ENCODE measurements at regions not wholly inside any gene's neighbourhood (a gene's known extent, or its start where the extent isn't known, plus 50 kb on each side); places are given as distances from the start of the nearest gene placed in this dataset.

GRCh38 chr3:54042259-54042823, 80.0 kb upstream of the CACNA2D3 start:
- H3K4me3 ChIP-seq (ENCODE audit: low read depth, low read length), result no peak overlapping the region
- TF ChIP-seq CTCF (conservative IDR thresholded peaks at IDR 0.05; ENCODE audit: low read depth, low read length), result no peak
- no peak for DNase-seq (ENCODE audit: low read depth)

GRCh38 chr3:54040476-54040875, 81.9 kb upstream of the CACNA2D3 start:
- DNase-seq (ENCODE audit: low read depth), result no peak
- H3K4me3 ChIP-seq (ENCODE audit: low read depth, low read length), result no peak overlapping the region
- no peak for TF ChIP-seq CTCF (conservative IDR thresholded peaks at IDR 0.05; ENCODE audit: low read depth, low read length)

- no peak for TF ChIP-seq CTCF (conservative IDR thresholded peaks at IDR 0.05; ENCODE audit: low read depth, low read length)
- no peak for DNase-seq (ENCODE audit: low read depth)
- no peak overlapping the region for H3K4me3 ChIP-seq (ENCODE audit: low read depth, low read length)
Measured at GRCh38 chr3:54038391-54038790, 84.0 kb upstream of the CACNA2D3 start.

GRCh38 chr3:54036543-54036942, 85.8 kb upstream of the CACNA2D3 start:
- no peak overlapping the region for H3K4me3 ChIP-seq (ENCODE audit: low read depth, low read length)
- no peak for TF ChIP-seq CTCF (conservative IDR thresholded peaks at IDR 0.05; ENCODE audit: low read depth, low read length)
- no peak for DNase-seq (ENCODE audit: low read depth)

GRCh38 chr3:54034971-54035370, 87.4 kb upstream of the CACNA2D3 start:
- no peak for DNase-seq (ENCODE audit: low read depth)
- TF ChIP-seq CTCF (conservative IDR thresholded peaks at IDR 0.05; ENCODE audit: low read depth, low read length), result peak; percentile 22
- no peak overlapping the region for H3K4me3 ChIP-seq (ENCODE audit: low read depth, low read length)

GRCh38 chr3:54033761-54034160, 88.6 kb upstream of the CACNA2D3 start:
- DNase-seq (ENCODE audit: low read depth), result no peak
- H3K4me3 ChIP-seq (ENCODE audit: low read depth, low read length), result no peak overlapping the region
- no peak for TF ChIP-seq CTCF (conservative IDR thresholded peaks at IDR 0.05; ENCODE audit: low read depth, low read length)

- TF ChIP-seq CTCF (conservative IDR thresholded peaks at IDR 0.05; ENCODE audit: low read depth, low read length), result no peak
- H3K4me3 ChIP-seq (ENCODE audit: low read depth, low read length), result no peak overlapping the region
Measured at GRCh38 chr3:54032598-54032997, 89.8 kb upstream of the CACNA2D3 start.

More at GRCh38 chr3:54032598-54032997, 89.8 kb upstream of the CACNA2D3 start:
- DNase-seq (ENCODE audit: low read depth), result no peak
